Tibial nerve (tissue), 4 donors: ENCODE measurements at regions not wholly inside any gene's neighbourhood (a gene's known extent, or its start where the extent isn't known, plus 50 kb on each side); places are given as distances from the start of the nearest gene placed in this dataset.

Source experiments
- DNase-seq, 2 donors: peaks; one replicate each; pipeline ENCODE4 v3.0.0-alpha.2; 2019; ENCODE audit warnings: low spot score in 2 of 2
- H3K27ac ChIP-seq, 4 donors: fragments of 200-600 bp; sonication (generic) in 3 of 4; one replicate each; pipeline ENCODE4 v1.5.1; 2017 to 2019; ENCODE audit warnings: mild to moderate bottlenecking in 1 of 4
- H3K27me3 ChIP-seq, 2 donors: fragments of 200-600 bp; sonication (generic) in 1 of 2; one replicate each; pipeline versions ENCODE4 v1.5.1 to v1.6.0; 2017 to 2019
- H3K36me3 ChIP-seq, 3 donors: fragments of 200-600 bp; sonication (generic); one replicate each; pipeline ENCODE4 v1.5.1; 2018 to 2019
- H3K4me1 ChIP-seq, 4 donors: fragments of 200-600 bp; sonication (generic) in 3 of 4; one replicate each; pipeline ENCODE4 v1.5.1; 2017 to 2019
- H3K4me3 ChIP-seq, 4 donors: fragments of 200-600 bp; sonication (generic) in 3 of 4; one replicate each; pipeline ENCODE4 v1.5.1; 2017 to 2019; ENCODE audit warnings: mild to moderate bottlenecking in 1 of 4, moderate library complexity in 1 of 4
- H3K9me3 ChIP-seq, 4 donors: fragments of 200-600 bp; sonication (generic) in 3 of 4; one replicate each; pipeline ENCODE4 v1.5.1; 2017 to 2019
- CTCF ChIP-seq, 5 experiments: fragments of 200-600 bp in 3 of 5; fragments of 450-650 bp in 2 of 5; sonication (generic) in 3 of 5; IDR thresholded peaks; one replicate each; pipeline ENCODE4 v1.5.1; 2016 to 2019; ENCODE audit warnings: antibody characterized with exemption in 5 of 5, mild to moderate bottlenecking in 3 of 5, moderate library complexity in 2 of 5
- EP300 ChIP-seq, 2 donors: sonication (generic); formaldehyde crosslinking; IDR thresholded peaks; one replicate each; pipeline ENCODE4 v1.6.1; 2017; ENCODE audit warnings: antibody characterized with exemption in 2 of 2, mild to moderate bottlenecking in 1 of 2
- POLR2A ChIP-seq, 2 donors: fragments of 450-650 bp; IDR thresholded peaks; one replicate each; pipeline ENCODE4 v1.6.1; 2017; ENCODE audit warnings: antibody characterized with exemption in 2 of 2, mild to moderate bottlenecking in 2 of 2, moderate library complexity in 2 of 2
- WGBS, 2 donors: methylation state at CpG; one replicate each; pipeline ENCODE4 v1.1.5; 2018; 5-methylcytosine and 5-hydroxymethylcytosine counted together

DNA sequence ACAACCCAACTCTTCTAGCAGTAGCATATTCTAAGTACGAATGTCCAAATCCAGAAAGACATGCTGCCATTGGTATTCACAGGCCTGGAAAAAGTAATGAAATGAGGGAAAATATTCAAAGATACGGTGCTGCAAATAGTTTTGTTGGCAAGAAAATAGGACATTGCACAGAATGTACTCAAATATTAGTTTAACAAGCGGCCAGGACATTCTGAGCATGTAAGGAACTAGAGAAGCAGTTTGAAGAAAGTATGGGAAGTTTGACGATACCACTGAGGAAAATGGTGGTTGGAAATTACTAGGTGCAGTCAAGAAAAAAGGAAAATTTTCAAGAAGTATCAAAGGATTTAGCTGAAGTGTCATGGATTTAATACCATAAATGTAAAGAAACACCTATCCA is 468.0 kb upstream of the GRIN3A start:
- H3K27me3 ChIP-seq = no peaks in the 10 kb centered on the region
- H3K36me3 ChIP-seq = no peaks in the 10 kb centered on the region
- 88 to 93% methylated on average over 4 of the region's 4 CpGs for WGBS, 2 donors
- no peak overlapping the region for H3K4me3 ChIP-seq
- no peak overlapping the region for H3K27ac ChIP-seq
- H3K9me3 ChIP-seq = no peaks in the 10 kb centered on the region
- no peak for DNase-seq
- no peaks in the 10 kb centered on the region for H3K4me1 ChIP-seq
- TF ChIP-seq POLR2A (IDR thresholded peaks at IDR 0.05) (no peak), EP300 (IDR thresholded peaks at IDR 0.05) (no peak), CTCF (IDR thresholded peaks at IDR 0.05) (no peak)

DNA sequence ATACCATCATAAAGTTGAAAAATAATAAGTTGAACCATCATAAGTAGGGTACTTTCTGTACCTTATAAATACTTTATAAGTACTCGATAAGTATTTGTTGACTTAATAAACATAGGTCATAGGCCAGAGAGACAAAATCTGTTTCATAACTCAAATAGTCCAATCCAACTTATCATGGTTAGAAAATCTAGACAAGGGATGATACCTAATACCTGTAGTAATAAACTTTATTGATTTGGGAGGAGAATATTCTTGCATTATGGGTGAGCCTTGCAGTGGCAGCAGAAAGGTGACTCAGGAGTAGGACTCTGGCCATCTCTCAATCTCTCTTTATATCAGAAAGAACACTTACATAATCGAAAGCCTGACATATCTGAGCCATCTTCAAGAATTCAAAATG is 466.8 kb upstream of the GRIN3A start:
- WGBS, 2 donors = 81 to 86% methylated on average over 2 of the region's 2 CpGs
- Histone ChIP-seq H3K36me3 (no peaks in the 10 kb centered on the region), H3K27ac (no peak overlapping the region), H3K4me3 (no peak overlapping the region), H3K4me1 (no peaks in the 10 kb centered on the region), H3K27me3 (no peaks in the 10 kb centered on the region), H3K9me3 (no peaks in the 10 kb centered on the region)
- TF ChIP-seq POLR2A (IDR thresholded peaks at IDR 0.05) = no peak
- TF ChIP-seq EP300 (IDR thresholded peaks at IDR 0.05) = no peak
- TF ChIP-seq CTCF (IDR thresholded peaks at IDR 0.05) = no peak
- no peak for DNase-seq

DNA sequence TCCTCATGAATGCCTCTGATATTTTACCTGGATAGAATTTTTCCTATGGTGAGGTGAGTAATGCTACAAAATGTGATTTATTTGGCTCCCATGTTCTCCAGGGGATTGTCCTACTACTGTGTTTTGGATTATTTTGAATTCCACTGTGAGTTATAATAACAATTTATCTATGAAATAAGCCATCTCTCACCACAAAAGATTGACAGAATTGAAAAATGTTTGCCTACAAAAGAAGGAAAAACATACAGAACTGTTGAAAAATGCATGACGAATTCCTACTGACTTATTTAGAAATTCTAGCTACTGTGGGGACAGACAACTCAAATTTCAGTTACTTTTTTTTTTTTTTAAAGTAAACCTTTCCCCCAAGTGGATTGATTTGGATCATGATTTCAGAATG is 463.7 kb upstream of the GRIN3A start:
- Histone ChIP-seq H3K9me3 (no peaks in the 10 kb centered on the region), H3K27ac (no peak overlapping the region), H3K27me3 (no peaks in the 10 kb centered on the region), H3K36me3 (no peaks in the 10 kb centered on the region), H3K4me1 (no peaks in the 10 kb centered on the region), H3K4me3 (no peak overlapping the region)
- WGBS, 2 donors = 53 to 56% methylated on average over 1 of the region's 1 CpG
- DNase-seq = no peak
- no peak for TF ChIP-seq POLR2A (IDR thresholded peaks at IDR 0.05)
- TF ChIP-seq CTCF (IDR thresholded peaks at IDR 0.05) = no peak
- no peak for TF ChIP-seq EP300 (IDR thresholded peaks at IDR 0.05)

DNA sequence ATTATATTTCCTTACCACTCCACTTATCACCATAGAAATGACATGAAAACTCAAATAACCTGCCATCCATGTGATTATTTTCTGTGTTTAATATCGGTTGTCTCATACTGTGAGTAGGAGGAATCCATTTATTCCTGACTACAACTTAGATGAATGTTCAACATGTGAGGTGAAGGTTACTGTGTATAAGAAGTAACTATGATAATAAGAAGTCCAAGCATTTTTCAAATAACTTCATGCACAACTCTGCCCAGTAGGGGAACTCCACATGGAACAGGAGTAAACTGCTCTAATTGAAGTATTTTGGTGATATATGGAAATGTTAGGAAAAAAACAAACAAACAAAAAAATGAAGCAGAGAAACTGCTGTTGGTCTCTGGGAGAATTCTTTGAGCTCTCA is 447.5 kb upstream of the GRIN3A start:
- Histone ChIP-seq H3K27me3 (no peaks in the 10 kb centered on the region), H3K4me1 (no peaks in the 10 kb centered on the region), H3K4me3 (no peak overlapping the region), H3K9me3 (no peaks in the 10 kb centered on the region), H3K27ac (no peak overlapping the region), H3K36me3 (no peaks in the 10 kb centered on the region)
- TF ChIP-seq EP300 (IDR thresholded peaks at IDR 0.05) = no peak
- no peak for TF ChIP-seq POLR2A (IDR thresholded peaks at IDR 0.05)
- no peak for TF ChIP-seq CTCF (IDR thresholded peaks at IDR 0.05)
- WGBS, 2 donors = 42 to 52% methylated on average over 1 of the region's 1 CpG
- DNase-seq = no peak

DNA sequence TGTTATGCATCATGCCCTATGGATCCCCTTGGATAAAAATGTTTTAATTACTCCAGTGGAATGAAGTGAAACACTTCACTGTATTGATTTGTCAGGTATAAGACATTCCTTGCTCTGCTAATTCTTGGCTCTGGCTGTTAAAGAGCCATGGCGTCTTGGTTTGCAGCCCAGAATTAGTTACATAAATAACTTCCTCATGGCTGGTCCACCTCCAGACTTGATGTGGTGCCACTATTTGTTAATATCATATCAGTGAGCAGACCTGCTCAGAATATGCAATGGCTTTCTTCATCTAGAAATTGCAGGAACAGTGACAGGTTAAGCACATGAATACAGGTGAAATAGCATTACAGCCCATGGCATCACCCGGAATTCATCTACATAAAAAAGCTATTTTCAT is 446.9 kb upstream of the GRIN3A start:
- no peak for DNase-seq
- H3K4me3 ChIP-seq = no peak overlapping the region
- no peaks in the 10 kb centered on the region for H3K27me3 ChIP-seq
- no peaks in the 10 kb centered on the region for H3K4me1 ChIP-seq
- TF ChIP-seq POLR2A (IDR thresholded peaks at IDR 0.05) (no peak), CTCF (IDR thresholded peaks at IDR 0.05) (no peak), EP300 (IDR thresholded peaks at IDR 0.05) (no peak)
- H3K27ac ChIP-seq = no peak overlapping the region
- no peaks in the 10 kb centered on the region for H3K36me3 ChIP-seq
- no peaks in the 10 kb centered on the region for H3K9me3 ChIP-seq
- WGBS, 2 donors = 81 to 85% methylated on average over 2 of the region's 2 CpGs
